Loucy (cell line): ENCODE measurements at regions not wholly inside any gene's neighbourhood (a gene's known extent, or its start where the extent isn't known, plus 50 kb on each side); places are given as distances from the start of the nearest gene placed in this dataset.

Source experiments
- H2AFZ ChIP-seq: fragments of 200-600 bp; sonication (generic); 2 replicates; pipeline ENCODE4 v1.6.0; 2016; ENCODE audit warnings: antibody characterized with exemption, mild to moderate bottlenecking, low read length, moderate library complexity
- H3F3A ChIP-seq: fragments of 200-600 bp; 2 replicates; pipeline ENCODE4 v1.6.0; 2016; ENCODE audit warnings: antibody characterized with exemption, low read depth, mild to moderate bottlenecking
- H3K27me3 ChIP-seq: fragments of 200-600 bp; sonication (generic); 2 replicates; pipeline ENCODE4 v1.6.1; 2014; ENCODE audit warnings: low read length, mild to moderate bottlenecking; ENCODE audit not compliant: insufficient read depth, poor library complexity, severe bottlenecking
- H3K36me3 ChIP-seq: fragments of 200-600 bp; sonication (generic); 2 replicates; pipeline ENCODE4 v1.6.1; 2016; ENCODE audit warnings: low read length; ENCODE audit not compliant: insufficient read depth
- H3K4me1 ChIP-seq: fragments of 200-600 bp; sonication (generic); 2 replicates; pipeline ENCODE4 v1.5.1; 2014; ENCODE audit warnings: low read length, mild to moderate bottlenecking; ENCODE audit not compliant: insufficient read depth, poor library complexity, severe bottlenecking
- H3K4me2 ChIP-seq: fragments of 200-600 bp; sonication (generic); 2 replicates; pipeline ENCODE4 v1.6.0; 2014; ENCODE audit warnings: antibody characterized with exemption, low read length, low read depth, mild to moderate bottlenecking; ENCODE audit not compliant: poor library complexity, severe bottlenecking
- H3K4me3 ChIP-seq: fragments of 200-600 bp; sonication (generic); 2 replicates; pipeline ENCODE4 v1.5.1; 2014; ENCODE audit warnings: low read length, mild to moderate bottlenecking, mixed read lengths; ENCODE audit not compliant: poor library complexity, severe bottlenecking
- H3K79me2 ChIP-seq: fragments of 200-600 bp; sonication (generic); 2 replicates; pipeline ENCODE4 v1.6.1; 2014; ENCODE audit warnings: low read length; ENCODE audit not compliant: insufficient read depth
- H3K9ac ChIP-seq: fragments of 200-600 bp; sonication (generic); 2 replicates; pipeline ENCODE4 v1.6.0; 2014; ENCODE audit warnings: mild to moderate bottlenecking, low read depth, low read length, moderate library complexity; ENCODE audit not compliant: poor library complexity, severe bottlenecking
- H3K9me2 ChIP-seq: fragments of 200-600 bp; sonication (generic); replicated peaks from 2 replicates; pipeline ENCODE4 v1.6.1; 2016; ENCODE audit warnings: low read depth, low read length, mixed read lengths
- H3K9me3 ChIP-seq: fragments of 200-600 bp; sonication (generic); 2 replicates; pipeline ENCODE4 v1.6.1; 2014; ENCODE audit warnings: mild to moderate bottlenecking, antibody characterized with exemption, low read length, low read depth; ENCODE audit not compliant: insufficient read depth
- H4K20me1 ChIP-seq: fragments of 200-600 bp; sonication (generic); 2 replicates; pipeline ENCODE4 v1.6.0; 2014; ENCODE audit warnings: antibody characterized with exemption, low read length, mild to moderate bottlenecking; ENCODE audit not compliant: insufficient read depth, poor library complexity, severe bottlenecking
- CTCF ChIP-seq: fragments of 200-600 bp; sonication (generic); conservative IDR thresholded peaks from 2 replicates; pipeline ENCODE4 v1.5.1; 2014; ENCODE audit warnings: mild to moderate bottlenecking, antibody characterized with exemption, low read length
- EZH2phosphoT487 ChIP-seq: fragments of 200-600 bp; IDR thresholded peaks from 2 replicates; pipeline ENCODE4 v1.6.1; 2018; ENCODE audit warnings: antibody characterized with exemption, mild to moderate bottlenecking, moderate library complexity, borderline replicate concordance

GRCh38 chr21:17461014-17461413 lies 51.8 kb upstream of the CXADR start:
- H2AFZ ChIP-seq: no peak overlapping the region
- H3K4me2 ChIP-seq: no peak overlapping the region
- no peaks in the 10 kb centered on the region for H4K20me1 ChIP-seq
- TF ChIP-seq CTCF: no peak
- no peak for TF ChIP-seq EZH2phosphoT487
- H3F3A ChIP-seq: no peaks in the 10 kb centered on the region
- no peaks in the 10 kb centered on the region for H3K4me1 ChIP-seq
- no peaks in the 10 kb centered on the region for H3K79me2 ChIP-seq
- no peaks in the 10 kb centered on the region for H3K9me2 ChIP-seq
- H3K9ac ChIP-seq: no peak overlapping the region
- H3K4me3 ChIP-seq: no peak overlapping the region
- H3K36me3 ChIP-seq: no peaks in the 10 kb centered on the region
- no peaks in the 10 kb centered on the region for H3K9me3 ChIP-seq
- H3K27me3 ChIP-seq: no peaks in the 10 kb centered on the region

GRCh38 chr21:17461582-17461981 lies 51.3 kb upstream of the CXADR start:
- no peaks in the 10 kb centered on the region for H3K9me2 ChIP-seq
- H3K4me1 ChIP-seq: no peaks in the 10 kb centered on the region
- TF ChIP-seq CTCF (no peak), EZH2phosphoT487 (no peak)
- no peaks in the 10 kb centered on the region for H3K79me2 ChIP-seq
- H3K4me2 ChIP-seq: no peak overlapping the region
- H3K9ac ChIP-seq: no peak overlapping the region
- H2AFZ ChIP-seq: no peak overlapping the region
- H4K20me1 ChIP-seq: no peaks in the 10 kb centered on the region
- H3K27me3 ChIP-seq: no peaks in the 10 kb centered on the region
- H3K4me3 ChIP-seq: no peak overlapping the region
- no peaks in the 10 kb centered on the region for H3K9me3 ChIP-seq
- no peaks in the 10 kb centered on the region for H3K36me3 ChIP-seq
- no peaks in the 10 kb centered on the region for H3F3A ChIP-seq

- no peaks in the 10 kb centered on the region for H3K27me3 ChIP-seq
- TF ChIP-seq CTCF (no peak), EZH2phosphoT487 (no peak)
- H3K4me2 ChIP-seq: no peak overlapping the region
- no peak overlapping the region for H2AFZ ChIP-seq
- no peaks in the 10 kb centered on the region for H3K9me3 ChIP-seq
- no peak overlapping the region for H3K9ac ChIP-seq
- no peak overlapping the region for H3K4me3 ChIP-seq
- H3F3A ChIP-seq: no peaks in the 10 kb centered on the region
- no peaks in the 10 kb centered on the region for H3K4me1 ChIP-seq
- H3K9me2 ChIP-seq: no peaks in the 10 kb centered on the region
- no peaks in the 10 kb centered on the region for H3K79me2 ChIP-seq
- no peaks in the 10 kb centered on the region for H4K20me1 ChIP-seq
- no peaks in the 10 kb centered on the region for H3K36me3 ChIP-seq
These were observed 50.4 kb upstream of the CXADR start for GRCh38 chr21:17462276-17462981.
